ENCODE measurements at regions not wholly inside any gene's neighbourhood (a gene's known extent, or its start where the extent isn't known, plus 50 kb on each side); places are given as distances from the start of the nearest gene placed in this dataset.
A peak's percentile ranks its signal among the peaks of the same experiment; 100 is the strongest.

GRCh38 chr16:52073024-52073423, 473.9 kb downstream of the TOX3 start:
- TF ChIP-seq CTCF (IDR thresholded peaks at IDR 0.05; ENCODE audit: control extremely low read depth, extremely low read depth) = no peak
- no peak overlapping the region for H3K27ac ChIP-seq (ENCODE audit: low read depth in 1 of 2, low read length in 1 of 2)
- no peaks in the 10 kb centered on the region for H3K36me3 ChIP-seq (ENCODE audit: control insufficient read depth in 4 of 4, insufficient read depth in 4 of 4, low read length in 4 of 4)
- peak; percentile 26 to 84 (median 79) for DNase-seq
- no peaks in the 10 kb centered on the region for H3K9me3 ChIP-seq (ENCODE audit: control insufficient read depth in 4 of 4, insufficient read depth in 3 of 4, low read length in 3 of 4)
- H3K4me1 ChIP-seq (ENCODE audit: control insufficient read depth in 5 of 5, insufficient read depth in 5 of 5, low read length in 5 of 5) = peaks cover 0 to 8% (median 0%) of the 10 kb centered on the region in 5 donors
- no peak for ATAC-seq (ENCODE audit: insufficient read depth, low FRiP score)
- H3K4me3 ChIP-seq = no peak overlapping the region
- 72 to 76% methylated on average over 3 of the region's 3 CpGs for WGBS, 2 donors
- H3K9ac ChIP-seq (ENCODE audit: insufficient read depth in 1 of 2, low read length in 2 of 2) = no peak overlapping the region
- no peaks in the 10 kb centered on the region for H3K27me3 ChIP-seq (ENCODE audit: control insufficient read depth in 3 of 3, insufficient read depth in 3 of 3, low read length in 2 of 3)

GRCh38 chr16:52071101-52071500, 475.8 kb downstream of the TOX3 start:
- WGBS, 2 donors = 73 to 75% methylated on average over 4 of the region's 4 CpGs
- Histone ChIP-seq H3K9ac (ENCODE audit: insufficient read depth in 1 of 2, low read length in 2 of 2) (no peak overlapping the region), H3K9me3 (ENCODE audit: control insufficient read depth in 4 of 4, insufficient read depth in 3 of 4, low read length in 3 of 4) (no peaks in the 10 kb centered on the region), H3K4me3 (no peak overlapping the region), H3K27me3 (ENCODE audit: control insufficient read depth in 3 of 3, insufficient read depth in 3 of 3, low read length in 2 of 3) (no peaks in the 10 kb centered on the region), H3K36me3 (ENCODE audit: control insufficient read depth in 4 of 4, insufficient read depth in 4 of 4, low read length in 4 of 4) (no peaks in the 10 kb centered on the region), H3K27ac (ENCODE audit: low read depth in 1 of 2, low read length in 1 of 2) (no peak overlapping the region), H3K4me1 (ENCODE audit: control insufficient read depth in 5 of 5, insufficient read depth in 5 of 5, low read length in 5 of 5) (peaks cover 0 to 8% (median 0%) of the 10 kb centered on the region in 5 donors)
- ATAC-seq (ENCODE audit: insufficient read depth, low FRiP score) (no peak), DNase-seq (no peak)
- no peak for TF ChIP-seq CTCF (IDR thresholded peaks at IDR 0.05; ENCODE audit: control extremely low read depth, extremely low read depth)

- TF ChIP-seq CTCF (IDR thresholded peaks at IDR 0.05; ENCODE audit: control extremely low read depth, extremely low read depth) = no peak
- H3K9ac ChIP-seq (ENCODE audit: insufficient read depth in 1 of 2, low read length in 2 of 2) = no peak overlapping the region
- no peak for ATAC-seq (ENCODE audit: insufficient read depth, low FRiP score)
- H3K4me3 ChIP-seq = no peak overlapping the region
- H3K36me3 ChIP-seq (ENCODE audit: control insufficient read depth in 4 of 4, insufficient read depth in 4 of 4, low read length in 4 of 4) = no peaks in the 10 kb centered on the region
- DNase-seq = no peak
- no peak overlapping the region for H3K27ac ChIP-seq (ENCODE audit: low read depth in 1 of 2, low read length in 1 of 2)
- peaks cover 0 to 8% (median 0%) of the 10 kb centered on the region in 5 donors for H3K4me1 ChIP-seq (ENCODE audit: control insufficient read depth in 5 of 5, insufficient read depth in 5 of 5, low read length in 5 of 5)
- no peaks in the 10 kb centered on the region for H3K27me3 ChIP-seq (ENCODE audit: control insufficient read depth in 3 of 3, insufficient read depth in 3 of 3, low read length in 2 of 3)
- WGBS, 2 donors = 91 to 94% methylated on average over 2 of the region's 2 CpGs
- H3K9me3 ChIP-seq (ENCODE audit: control insufficient read depth in 4 of 4, insufficient read depth in 3 of 4, low read length in 3 of 4) = no peaks in the 10 kb centered on the region
Measured at GRCh38 chr16:52070341-52071057, 476.4 kb downstream of the TOX3 start.

GRCh38 chr16:52069866-52070265, 477.1 kb downstream of the TOX3 start:
- Histone ChIP-seq H3K27me3 (ENCODE audit: control insufficient read depth in 3 of 3, insufficient read depth in 3 of 3, low read length in 2 of 3) (no peaks in the 10 kb centered on the region), H3K9me3 (ENCODE audit: control insufficient read depth in 4 of 4, insufficient read depth in 3 of 4, low read length in 3 of 4) (no peaks in the 10 kb centered on the region), H3K4me3 (no peak overlapping the region), H3K36me3 (ENCODE audit: control insufficient read depth in 4 of 4, insufficient read depth in 4 of 4, low read length in 4 of 4) (no peaks in the 10 kb centered on the region), H3K27ac (ENCODE audit: low read depth in 1 of 2, low read length in 1 of 2) (no peak overlapping the region), H3K9ac (ENCODE audit: insufficient read depth in 1 of 2, low read length in 2 of 2) (no peak overlapping the region), H3K4me1 (ENCODE audit: control insufficient read depth in 5 of 5, insufficient read depth in 5 of 5, low read length in 5 of 5) (peaks cover 0 to 8% (median 0%) of the 10 kb centered on the region in 5 donors)
- ATAC-seq (ENCODE audit: insufficient read depth, low FRiP score) = no peak
- peak; percentile 29 to 85 (median 85) for DNase-seq
- no peak for TF ChIP-seq CTCF (IDR thresholded peaks at IDR 0.05; ENCODE audit: control extremely low read depth, extremely low read depth)
- 18 to 27% methylated on average over 3 of the region's 3 CpGs for WGBS, 2 donors

Data from lung (tissue), 11 donors.